Spleen (tissue), 7 donors: ENCODE measurements at regions not wholly inside any gene's neighbourhood (a gene's known extent, or its start where the extent isn't known, plus 50 kb on each side); places are given as distances from the start of the nearest gene placed in this dataset.

Experiments used
- POLR2A ChIP-seq, 3 donors: fragments of 450-650 bp; IDR thresholded peaks; one replicate each; pipeline ENCODE4 v1.5.1; 2017; ENCODE audit warnings: antibody characterized with exemption in 3 of 3, mild to moderate bottlenecking in 1 of 3
- TF ChIP-seq, protein P1 (sequence below), 11 experiments: fragments of 200-600 bp in 7 of 11; fragments of 450-650 bp in 4 of 11; sonication (generic) in 4 of 11; IDR thresholded peaks in 8 of 11; conservative IDR thresholded peaks in 3 of 11; 1 replicate in 7 of 11; 2 replicates in 4 of 11; pipeline versions ENCODE4 v1.4.0 to v1.8.0; 2016 to 2021; ENCODE audit warnings: antibody characterized with exemption in 11 of 11, inconsistent platforms in 4 of 11, mild to moderate bottlenecking in 1 of 11
- donor health status: DM: no; HTN: no; CAD: no; lungs with moderate emphysema.
- donor health status: DM: no; HTN: no; CAD: no.
- donor health status: DM: no; HTN: no; CAD: no.

- TF ChIP-seq, protein P1, sequence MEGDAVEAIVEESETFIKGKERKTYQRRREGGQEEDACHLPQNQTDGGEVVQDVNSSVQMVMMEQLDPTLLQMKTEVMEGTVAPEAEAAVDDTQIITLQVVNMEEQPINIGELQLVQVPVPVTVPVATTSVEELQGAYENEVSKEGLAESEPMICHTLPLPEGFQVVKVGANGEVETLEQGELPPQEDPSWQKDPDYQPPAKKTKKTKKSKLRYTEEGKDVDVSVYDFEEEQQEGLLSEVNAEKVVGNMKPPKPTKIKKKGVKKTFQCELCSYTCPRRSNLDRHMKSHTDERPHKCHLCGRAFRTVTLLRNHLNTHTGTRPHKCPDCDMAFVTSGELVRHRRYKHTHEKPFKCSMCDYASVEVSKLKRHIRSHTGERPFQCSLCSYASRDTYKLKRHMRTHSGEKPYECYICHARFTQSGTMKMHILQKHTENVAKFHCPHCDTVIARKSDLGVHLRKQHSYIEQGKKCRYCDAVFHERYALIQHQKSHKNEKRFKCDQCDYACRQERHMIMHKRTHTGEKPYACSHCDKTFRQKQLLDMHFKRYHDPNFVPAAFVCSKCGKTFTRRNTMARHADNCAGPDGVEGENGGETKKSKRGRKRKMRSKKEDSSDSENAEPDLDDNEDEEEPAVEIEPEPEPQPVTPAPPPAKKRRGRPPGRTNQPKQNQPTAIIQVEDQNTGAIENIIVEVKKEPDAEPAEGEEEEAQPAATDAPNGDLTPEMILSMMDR (IDR thresholded peaks at IDR 0.05 in 8 of 11, conservative IDR thresholded peaks at IDR 0.05 in 3 of 11) = no peak
- no peak for TF ChIP-seq POLR2A (IDR thresholded peaks at IDR 0.05)
Observed at GRCh38 chr2:196244516-196244915, 73.1 kb upstream of the STK17B start.
